ENCODE measurements at regions not wholly inside any gene's neighbourhood (a gene's known extent, or its start where the extent isn't known, plus 50 kb on each side); places are given as distances from the start of the nearest gene placed in this dataset.

DNA sequence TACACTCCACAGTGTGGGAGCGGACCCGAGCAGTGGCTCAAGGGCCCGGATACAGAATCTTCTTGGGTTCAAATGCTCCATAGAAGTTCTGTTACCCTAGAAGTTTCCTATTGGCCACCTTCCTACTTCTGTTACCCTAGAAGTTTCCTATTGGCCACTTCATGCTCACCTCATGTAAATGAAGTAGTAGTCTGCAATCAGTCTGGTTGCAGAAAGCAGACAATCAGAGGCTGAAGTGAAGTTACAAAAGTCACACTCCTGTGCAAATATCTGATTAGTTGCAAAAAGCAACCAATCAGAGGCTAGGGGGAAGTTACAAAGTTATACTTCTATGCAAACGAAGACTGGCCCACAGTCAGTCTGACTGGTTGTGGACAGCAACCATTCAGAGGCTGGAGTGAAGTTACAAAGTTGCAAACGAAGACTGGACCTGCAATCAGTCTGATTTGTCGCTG lies 77.8 kb upstream of the CPNE8 start:
- TF ChIP-seq, protein P1, sequence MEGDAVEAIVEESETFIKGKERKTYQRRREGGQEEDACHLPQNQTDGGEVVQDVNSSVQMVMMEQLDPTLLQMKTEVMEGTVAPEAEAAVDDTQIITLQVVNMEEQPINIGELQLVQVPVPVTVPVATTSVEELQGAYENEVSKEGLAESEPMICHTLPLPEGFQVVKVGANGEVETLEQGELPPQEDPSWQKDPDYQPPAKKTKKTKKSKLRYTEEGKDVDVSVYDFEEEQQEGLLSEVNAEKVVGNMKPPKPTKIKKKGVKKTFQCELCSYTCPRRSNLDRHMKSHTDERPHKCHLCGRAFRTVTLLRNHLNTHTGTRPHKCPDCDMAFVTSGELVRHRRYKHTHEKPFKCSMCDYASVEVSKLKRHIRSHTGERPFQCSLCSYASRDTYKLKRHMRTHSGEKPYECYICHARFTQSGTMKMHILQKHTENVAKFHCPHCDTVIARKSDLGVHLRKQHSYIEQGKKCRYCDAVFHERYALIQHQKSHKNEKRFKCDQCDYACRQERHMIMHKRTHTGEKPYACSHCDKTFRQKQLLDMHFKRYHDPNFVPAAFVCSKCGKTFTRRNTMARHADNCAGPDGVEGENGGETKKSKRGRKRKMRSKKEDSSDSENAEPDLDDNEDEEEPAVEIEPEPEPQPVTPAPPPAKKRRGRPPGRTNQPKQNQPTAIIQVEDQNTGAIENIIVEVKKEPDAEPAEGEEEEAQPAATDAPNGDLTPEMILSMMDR (IDR thresholded peaks at IDR 0.05; ENCODE audit: poor library complexity, severe bottlenecking) = no peak
- TF ChIP-seq POLR2AphosphoS5 (IDR thresholded peaks at IDR 0.05) (no peak), TAF1 (IDR thresholded peaks at IDR 0.05; ENCODE audit: low read depth) (no peak)
